ENCODE measurements at regions not wholly inside any gene's neighbourhood (a gene's known extent, or its start where the extent isn't known, plus 50 kb on each side); places are given as distances from the start of the nearest gene placed in this dataset.
"Not testable (repeated sequence)": the region's sequence is repeated elsewhere in the genome, so short reads cannot be mapped to it uniquely, and the experiment has no call there.

- no peak overlapping the region for H3K4me3 Mint-ChIP-seq
Measured at GRCh38 chr6:159642995-159643394, 50.0 kb downstream of the SOD2 start.

GRCh38 chr6:159642481-159642880, 50.6 kb downstream of the SOD2 start:
- Mint-ChIP-seq H3K36me3 (ENCODE audit: low read depth) (peaks cover 13% of the 10 kb centered on the region), H3K4me3 (no peak overlapping the region), H3K9me3 (no peaks in the 10 kb centered on the region), H3K27me3 (no peaks in the 10 kb centered on the region), H3K4me1 (ENCODE audit: low read depth) (peaks cover 21% of the 10 kb centered on the region), H3K27ac (no peak overlapping the region)

More at GRCh38 chr6:159642995-159643394, 50.0 kb downstream of the SOD2 start:
- no peaks in the 10 kb centered on the region for H3K27me3 Mint-ChIP-seq
- no peak overlapping the region for H3K27ac Mint-ChIP-seq
- H3K4me1 Mint-ChIP-seq (ENCODE audit: low read depth), result peaks cover 21% of the 10 kb centered on the region
- no peaks in the 10 kb centered on the region for H3K9me3 Mint-ChIP-seq
- H3K36me3 Mint-ChIP-seq (ENCODE audit: low read depth), result peaks cover 13% of the 10 kb centered on the region

GRCh38 chr6:159640722-159641482, 52.1 kb downstream of the SOD2 start:
- Mint-ChIP-seq H3K4me3 (no peak overlapping the region), H3K4me1 (ENCODE audit: low read depth) (peaks cover 10% of the 10 kb centered on the region), H3K9me3 (no peaks in the 10 kb centered on the region), H3K27ac (no peak overlapping the region), H3K27me3 (no peaks in the 10 kb centered on the region), H3K36me3 (ENCODE audit: low read depth) (peaks cover 13% of the 10 kb centered on the region)

GRCh38 chr6:159640322-159640721, 52.7 kb downstream of the SOD2 start:
- Mint-ChIP-seq H3K9me3 (no peaks in the 10 kb centered on the region), H3K4me1 (ENCODE audit: low read depth) (peaks cover 4% of the 10 kb centered on the region), H3K27ac (no peak overlapping the region), H3K4me3 (no peak overlapping the region), H3K27me3 (no peaks in the 10 kb centered on the region), H3K36me3 (ENCODE audit: low read depth) (peaks cover 13% of the 10 kb centered on the region)

GRCh38 chr6:159639721-159640120, 53.3 kb downstream of the SOD2 start:
- Mint-ChIP-seq H3K27me3 (no peaks in the 10 kb centered on the region), H3K27ac (no peak overlapping the region), H3K4me3 (no peak overlapping the region), H3K9me3 (no peaks in the 10 kb centered on the region), H3K4me1 (ENCODE audit: low read depth) (no peaks in the 10 kb centered on the region), H3K36me3 (ENCODE audit: low read depth) (peaks cover 13% of the 10 kb centered on the region)

- H3K27me3 Mint-ChIP-seq, result no peaks in the 10 kb centered on the region
- no peak overlapping the region for H3K27ac Mint-ChIP-seq
- H3K4me1 Mint-ChIP-seq (ENCODE audit: low read depth), result no peaks in the 10 kb centered on the region
- H3K9me3 Mint-ChIP-seq, result no peaks in the 10 kb centered on the region
- peaks cover 6% of the 10 kb centered on the region for H3K36me3 Mint-ChIP-seq (ENCODE audit: low read depth)
- no peak overlapping the region for H3K4me3 Mint-ChIP-seq
Measured at GRCh38 chr6:159633196-159633595, 59.8 kb downstream of the SOD2 start.

- no peaks in the 10 kb centered on the region for H3K27me3 Mint-ChIP-seq
- H3K9me3 Mint-ChIP-seq, result no peaks in the 10 kb centered on the region
Measured at GRCh38 chr6:159631886-159632285, 61.2 kb downstream of the SOD2 start.

GRCh38 chr6:159627939-159628338, 65.1 kb downstream of the SOD2 start:
- peaks cover 6% of the 10 kb centered on the region for H3K36me3 Mint-ChIP-seq (ENCODE audit: low read depth)
- no peaks in the 10 kb centered on the region for H3K4me1 Mint-ChIP-seq (ENCODE audit: low read depth)

More at GRCh38 chr6:159631886-159632285, 61.2 kb downstream of the SOD2 start:
- Mint-ChIP-seq H3K36me3 (ENCODE audit: low read depth) (peaks cover 6% of the 10 kb centered on the region), H3K4me3 (no peak overlapping the region), H3K4me1 (ENCODE audit: low read depth) (no peaks in the 10 kb centered on the region), H3K27ac (no peak overlapping the region)

GRCh38 chr6:159626506-159626905, 66.5 kb downstream of the SOD2 start:
- not testable (repeated sequence) for H3K36me3 Mint-ChIP-seq (ENCODE audit: low read depth); H3K4me1 Mint-ChIP-seq (ENCODE audit: low read depth); H3K27ac Mint-ChIP-seq; H3K9me3 Mint-ChIP-seq; H3K27me3 Mint-ChIP-seq; H3K4me3 Mint-ChIP-seq

More at GRCh38 chr6:159627939-159628338, 65.1 kb downstream of the SOD2 start:
- Mint-ChIP-seq H3K4me3 (no peak overlapping the region), H3K27ac (no peak overlapping the region), H3K27me3 (no peaks in the 10 kb centered on the region), H3K9me3 (no peaks in the 10 kb centered on the region)

GRCh38 chr6:159623156-159623555, 69.9 kb downstream of the SOD2 start:
- Mint-ChIP-seq H3K4me1 (ENCODE audit: low read depth) (no peaks in the 10 kb centered on the region), H3K9me3 (no peaks in the 10 kb centered on the region), H3K27ac (no peak overlapping the region), H3K4me3 (no peak overlapping the region), H3K27me3 (no peaks in the 10 kb centered on the region), H3K36me3 (ENCODE audit: low read depth) (peaks cover 1% of the 10 kb centered on the region)

- no peaks in the 10 kb centered on the region for H3K4me1 Mint-ChIP-seq (ENCODE audit: low read depth)
Measured at GRCh38 chr6:159620947-159621346, 72.1 kb downstream of the SOD2 start.

GRCh38 chr6:159617444-159617843, 75.6 kb downstream of the SOD2 start:
- no peaks in the 10 kb centered on the region for H3K27me3 Mint-ChIP-seq
- H3K9me3 Mint-ChIP-seq, result peaks cover 36% of the 10 kb centered on the region

More at GRCh38 chr6:159620947-159621346, 72.1 kb downstream of the SOD2 start:
- H3K9me3 Mint-ChIP-seq, result peaks cover 19% of the 10 kb centered on the region
- H3K27me3 Mint-ChIP-seq, result no peaks in the 10 kb centered on the region
- no peak overlapping the region for H3K27ac Mint-ChIP-seq
- H3K4me3 Mint-ChIP-seq, result no peak overlapping the region
- peaks cover 11% of the 10 kb centered on the region for H3K36me3 Mint-ChIP-seq (ENCODE audit: low read depth)

GRCh38 chr6:159616456-159616855, 76.6 kb downstream of the SOD2 start:
- Mint-ChIP-seq H3K27me3 (no peaks in the 10 kb centered on the region), H3K27ac (no peak overlapping the region), H3K4me1 (ENCODE audit: low read depth) (no peaks in the 10 kb centered on the region), H3K4me3 (no peak overlapping the region), H3K9me3 (peaks cover 36% of the 10 kb centered on the region), H3K36me3 (ENCODE audit: low read depth) (peaks cover 23% of the 10 kb centered on the region)

More at GRCh38 chr6:159617444-159617843, 75.6 kb downstream of the SOD2 start:
- no peaks in the 10 kb centered on the region for H3K4me1 Mint-ChIP-seq (ENCODE audit: low read depth)
- peaks cover 23% of the 10 kb centered on the region for H3K36me3 Mint-ChIP-seq (ENCODE audit: low read depth)
- H3K4me3 Mint-ChIP-seq, result no peak overlapping the region
- H3K27ac Mint-ChIP-seq, result no peak overlapping the region

- H3K9me3 Mint-ChIP-seq, result peaks cover 36% of the 10 kb centered on the region
- H3K36me3 Mint-ChIP-seq (ENCODE audit: low read depth), result peaks cover 23% of the 10 kb centered on the region
- H3K4me1 Mint-ChIP-seq (ENCODE audit: low read depth), result no peaks in the 10 kb centered on the region
- H3K27ac Mint-ChIP-seq, result no peak overlapping the region
- H3K27me3 Mint-ChIP-seq, result no peaks in the 10 kb centered on the region
- no peak overlapping the region for H3K4me3 Mint-ChIP-seq
Measured at GRCh38 chr6:159615918-159616317, 77.1 kb downstream of the SOD2 start.

GRCh38 chr6:159610881-159611280, 82.2 kb downstream of the SOD2 start:
- Mint-ChIP-seq H3K4me1 (ENCODE audit: low read depth) (no peaks in the 10 kb centered on the region), H3K27me3 (no peaks in the 10 kb centered on the region), H3K36me3 (ENCODE audit: low read depth) (peaks cover 12% of the 10 kb centered on the region), H3K9me3 (peaks cover 17% of the 10 kb centered on the region), H3K4me3 (no peak overlapping the region), H3K27ac (no peak overlapping the region)

Data from stimulated activated naive CD8-positive, alpha-beta T cell treated with anti-CD3 and anti-CD28 coated beads, Interleukin-15, Interleukin-2, amounts not matched to agents 100 ng/mL and 50 ng/mL, for 24 hours (primary cell).